ENCODE measurements at regions not wholly inside any gene's neighbourhood (a gene's known extent, or its start where the extent isn't known, plus 50 kb on each side); places are given as distances from the start of the nearest gene placed in this dataset.

GRCh38 chr13:73825143-73825542 lies 309.1 kb downstream of the KLF12 start:
- TF ChIP-seq CTCF (IDR thresholded peaks at IDR 0.05), result no peak
- no peaks in the 10 kb centered on the region for H3K9me3 ChIP-seq
- no peak for DNase-seq

GRCh38 chr13:73822668-73823592 lies 311.3 kb downstream of the KLF12 start:
- H3K27ac ChIP-seq, result no peak overlapping the region
- no peak for TF ChIP-seq CTCF (IDR thresholded peaks at IDR 0.05)
- H3K9ac ChIP-seq (ENCODE audit: low read depth in 2 of 2, low read length in 2 of 2), result no peak overlapping the region
- no peak for DNase-seq
- intact Hi-C loops (cut with DNase I), result no loop called here
- no peaks in the 10 kb centered on the region for H3K4me1 ChIP-seq
- H3K36me3 ChIP-seq, result no peaks in the 10 kb centered on the region
- no peaks in the 10 kb centered on the region for H3K27me3 ChIP-seq
- H3K4me3 ChIP-seq, result no peak overlapping the region
- no peaks in the 10 kb centered on the region for H3K9me3 ChIP-seq

More at GRCh38 chr13:73825143-73825542, 309.1 kb downstream of the KLF12 start:
- Histone ChIP-seq H3K27ac (no peak overlapping the region), H3K9ac (ENCODE audit: low read depth in 2 of 2, low read length in 2 of 2) (no peak overlapping the region), H3K27me3 (no peaks in the 10 kb centered on the region), H3K36me3 (no peaks in the 10 kb centered on the region), H3K4me3 (no peak overlapping the region), H3K4me1 (no peaks in the 10 kb centered on the region)
- intact Hi-C loops (cut with DNase I), result no loop called here

- H3K27ac ChIP-seq, result no peak overlapping the region
- H3K27me3 ChIP-seq, result no peaks in the 10 kb centered on the region
- no peaks in the 10 kb centered on the region for H3K36me3 ChIP-seq
- H3K9me3 ChIP-seq, result no peaks in the 10 kb centered on the region
- intact Hi-C loops (cut with DNase I), result no loop called here
- DNase-seq, result no peak
- no peak overlapping the region for H3K4me3 ChIP-seq
- TF ChIP-seq CTCF (IDR thresholded peaks at IDR 0.05), result no peak
- no peak overlapping the region for H3K9ac ChIP-seq (ENCODE audit: low read depth in 2 of 2, low read length in 2 of 2)
- H3K4me1 ChIP-seq, result no peaks in the 10 kb centered on the region
These were observed 313.5 kb downstream of the KLF12 start for GRCh38 chr13:73820688-73821087.

GRCh38 chr13:73820285-73820684 lies 313.9 kb downstream of the KLF12 start:
- no peak for TF ChIP-seq CTCF (IDR thresholded peaks at IDR 0.05)
- Histone ChIP-seq H3K27me3 (no peaks in the 10 kb centered on the region), H3K27ac (no peak overlapping the region), H3K36me3 (no peaks in the 10 kb centered on the region), H3K4me3 (no peak overlapping the region), H3K9me3 (no peaks in the 10 kb centered on the region), H3K9ac (ENCODE audit: low read depth in 2 of 2, low read length in 2 of 2) (no peak overlapping the region), H3K4me1 (no peaks in the 10 kb centered on the region)
- DNase-seq, result no peak
- intact Hi-C loops (cut with DNase I), result no loop called here

GRCh38 chr13:73819711-73820110 lies 314.5 kb downstream of the KLF12 start:
- intact Hi-C loops (cut with DNase I), result no loop called here
- Histone ChIP-seq H3K4me3 (no peak overlapping the region), H3K9ac (ENCODE audit: low read depth in 2 of 2, low read length in 2 of 2) (no peak overlapping the region), H3K4me1 (no peaks in the 10 kb centered on the region), H3K9me3 (no peaks in the 10 kb centered on the region), H3K27me3 (no peaks in the 10 kb centered on the region), H3K27ac (no peak overlapping the region), H3K36me3 (no peaks in the 10 kb centered on the region)
- TF ChIP-seq CTCF (IDR thresholded peaks at IDR 0.05), result no peak
- no peak for DNase-seq

Data from colonic mucosa (tissue), 4 donors.